SK-N-SH treated with all-trans-retinoic acid at 6 μM for 48 hours (cell line): ENCODE measurements at regions not wholly inside any gene's neighbourhood (a gene's known extent, or its start where the extent isn't known, plus 50 kb on each side); places are given as distances from the start of the nearest gene placed in this dataset.

Source experiments
- ATAC-seq: fragments of 200-7000 bp; cut with Tn5 transposase; 3 replicates; pipeline ENCODE4 v1.9.1; 2020; ENCODE audit warnings: mild to moderate bottlenecking, moderate library complexity
- ARNTL ChIP-seq: fragments of 450-650 bp; formaldehyde crosslinking; IDR thresholded peaks from 2 replicates; pipeline ENCODE4 v1.5.0; 2020; ENCODE audit warnings: low read depth, mild to moderate bottlenecking, moderate library complexity, borderline replicate concordance
- BACH2 ChIP-seq: fragments of 250-450 bp; sonication (Bioruptor Pico); IDR thresholded peaks from 2 replicates; pipeline ENCODE4 v1.9.0; 2021; ENCODE audit warnings: mild to moderate bottlenecking, borderline replicate concordance
- CSDC2 ChIP-seq: fragments of 250-450 bp; sonication (Bioruptor Pico); IDR thresholded peaks from 2 replicates; pipeline ENCODE4 v1.5.0; 2020; ENCODE audit warnings: mild to moderate bottlenecking, moderate library complexity
- ESRRG ChIP-seq: fragments of 250-450 bp; sonication (Bioruptor Pico); IDR thresholded peaks from 2 replicates; pipeline ENCODE4 v1.6.1; 2021; ENCODE audit warnings: mild to moderate bottlenecking
- GLIS3 ChIP-seq: fragments of 250-450 bp; sonication (Bioruptor Pico); IDR thresholded peaks from 2 replicates; pipeline ENCODE4 v1.5.0; 2020; ENCODE audit warnings: mild to moderate bottlenecking, moderate library complexity
- ISL1 ChIP-seq: fragments of 250-450 bp; sonication (Bioruptor Pico); IDR thresholded peaks from 2 replicates; pipeline ENCODE4 v2.1.2; 2022; ENCODE audit warnings: mild to moderate bottlenecking, moderate library complexity
- OSR1 ChIP-seq: fragments of 250-450 bp; sonication (Bioruptor Pico); IDR thresholded peaks from 2 replicates; pipeline ENCODE4 v1.8.0; 2022; ENCODE audit warnings: moderate library complexity, mild to moderate bottlenecking, inconsistent platforms
- PPARA ChIP-seq: fragments of 250-450 bp; sonication (Bioruptor Pico); IDR thresholded peaks from 2 replicates; pipeline ENCODE4 v1.5.0; 2020; ENCODE audit warnings: mild to moderate bottlenecking, borderline replicate concordance
- RARB ChIP-seq: fragments of 250-450 bp; sonication (Bioruptor Pico); IDR thresholded peaks from 2 replicates; pipeline ENCODE4 v1.8.0; 2021; ENCODE audit warnings: mild to moderate bottlenecking, moderate library complexity
- TOX ChIP-seq: fragments of 250-450 bp; sonication (Bioruptor Pico); IDR thresholded peaks from 2 replicates; pipeline ENCODE4 v1.8.0; 2021; ENCODE audit warnings: mild to moderate bottlenecking, moderate library complexity, borderline replicate concordance
- ZC3H10 ChIP-seq: fragments of 250-450 bp; sonication (Bioruptor Pico); IDR thresholded peaks from 2 replicates; pipeline ENCODE4 v1.5.1; 2021; ENCODE audit warnings: mild to moderate bottlenecking, moderate library complexity
- ZFP3 ChIP-seq: fragments of 250-450 bp; sonication (Bioruptor Pico); IDR thresholded peaks from 2 replicates; pipeline ENCODE4 v1.5.0; 2020; ENCODE audit warnings: mild to moderate bottlenecking, moderate library complexity
- ZFP30 ChIP-seq: fragments of 450-650 bp; formaldehyde crosslinking; IDR thresholded peaks from 2 replicates; pipeline ENCODE4 v1.5.0; 2022; ENCODE audit warnings: mild to moderate bottlenecking, moderate library complexity
- ZNF70 ChIP-seq: fragments of 450-650 bp; formaldehyde crosslinking; IDR thresholded peaks from 2 replicates; pipeline ENCODE4 v1.5.0; 2020; ENCODE audit warnings: mild to moderate bottlenecking, moderate library complexity
- ZNF8 ChIP-seq: fragments of 450-650 bp; formaldehyde crosslinking; IDR thresholded peaks from 2 replicates; pipeline ENCODE4 v1.5.0; 2020; ENCODE audit warnings: mild to moderate bottlenecking, moderate library complexity
- TF ChIP-seq, protein P1 (sequence below): fragments of 250-450 bp; sonication (Bioruptor Pico); IDR thresholded peaks from 2 replicates; pipeline ENCODE4 v1.8.0; 2020; ENCODE audit warnings: mild to moderate bottlenecking, moderate library complexity, borderline replicate concordance
- TF ChIP-seq, protein P2 (sequence below): fragments of 250-450 bp; sonication (Bioruptor Pico); IDR thresholded peaks from 2 replicates; pipeline ENCODE4 v1.5.0; 2020; ENCODE audit warnings: mild to moderate bottlenecking, moderate library complexity
- TF ChIP-seq, protein P3 (sequence below): fragments of 250-450 bp; sonication (Bioruptor Pico); IDR thresholded peaks from 2 replicates; pipeline ENCODE4 v1.8.0; 2021; ENCODE audit warnings: low read depth, mild to moderate bottlenecking, moderate library complexity, borderline replicate concordance
- TF ChIP-seq, protein P4 (sequence below): fragments of 250-450 bp; sonication (Bioruptor Pico); IDR thresholded peaks from 2 replicates; pipeline ENCODE4 v1.5.1; 2020; ENCODE audit warnings: low read depth, mild to moderate bottlenecking, moderate library complexity
- TF ChIP-seq, protein P5 (sequence below): fragments of 250-450 bp; sonication (Bioruptor Pico); IDR thresholded peaks from 2 replicates; pipeline ENCODE4 v1.5.1; 2021; ENCODE audit warnings: mild to moderate bottlenecking, moderate library complexity

DNA sequence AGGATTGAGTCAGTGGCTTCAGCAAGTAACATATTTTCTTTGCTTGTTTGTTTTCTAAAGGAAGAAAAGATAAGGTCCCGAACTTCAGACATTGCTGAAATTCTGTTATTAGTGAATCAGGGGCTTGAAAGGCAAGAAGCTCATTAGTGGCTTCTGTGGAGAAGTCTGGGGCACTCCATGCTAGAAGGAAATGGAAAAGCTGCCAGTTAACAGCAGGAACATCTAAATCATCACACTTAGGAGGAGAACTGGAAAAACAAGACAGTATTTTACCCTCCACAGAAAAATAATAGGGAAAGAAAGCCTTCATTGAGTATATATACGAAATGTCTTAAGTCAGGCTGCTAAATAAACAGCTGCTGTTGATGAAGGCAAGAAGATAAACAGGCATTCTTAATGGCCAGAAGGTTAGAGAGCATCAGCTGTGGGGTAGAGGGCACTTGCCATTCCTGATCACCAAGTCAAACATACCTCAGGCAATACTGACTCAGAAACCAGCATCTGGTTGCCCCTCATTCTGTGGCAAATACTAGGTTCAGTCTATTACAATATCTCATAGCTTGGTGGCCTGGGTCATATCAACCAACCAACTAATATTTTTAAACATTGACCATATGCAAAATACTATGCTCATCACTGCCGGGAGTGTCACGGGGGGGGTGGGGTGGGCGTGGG lies 143.2 kb upstream of the TENT5A start:
- ATAC-seq: no peak

DNA sequence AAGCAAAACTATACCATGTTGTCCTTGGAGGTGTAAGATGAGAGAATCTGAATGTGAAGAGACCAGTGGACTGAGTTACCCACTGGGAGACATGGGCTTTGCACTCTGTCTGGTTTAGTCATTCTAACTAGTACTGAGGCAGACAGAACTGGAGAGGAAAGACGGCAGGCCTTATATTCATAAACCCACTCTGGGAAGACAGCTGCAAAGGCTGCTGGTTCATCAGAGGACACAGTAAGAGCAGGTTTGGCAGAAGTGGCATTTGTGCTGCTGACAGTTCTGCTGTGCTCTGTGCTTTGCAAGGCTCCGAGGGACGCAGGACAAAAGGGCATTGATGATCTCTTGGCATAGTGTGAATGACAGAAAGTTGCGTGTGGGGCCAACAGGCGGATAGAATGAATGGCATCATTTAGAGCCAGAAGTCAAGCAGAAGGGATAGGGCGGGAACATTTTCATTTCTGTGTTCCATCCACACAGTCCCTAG lies 142.3 kb upstream of the TENT5A start:
- ATAC-seq: no peak
- TF ChIP-seq ZFP30 (CRISPR knock-in tag) (no peak), ZNF8 (CRISPR knock-in tag) (no peak), OSR1 (no peak), CSDC2 (CRISPR knock-in tag) (no peak), PPARA (CRISPR knock-in tag) (no peak), ISL1 (CRISPR knock-in tag) (no peak), TOX (CRISPR knock-in tag) (no peak), ZNF70 (no peak), GLIS3 (CRISPR knock-in tag) (no peak), BACH2 (no peak), ZFP3 (CRISPR knock-in tag) (no peak), RARB (CRISPR knock-in tag) (no peak), ZC3H10 (CRISPR knock-in tag) (no peak), ESRRG (CRISPR knock-in tag) (no peak)
- TF ChIP-seq, protein P1, sequence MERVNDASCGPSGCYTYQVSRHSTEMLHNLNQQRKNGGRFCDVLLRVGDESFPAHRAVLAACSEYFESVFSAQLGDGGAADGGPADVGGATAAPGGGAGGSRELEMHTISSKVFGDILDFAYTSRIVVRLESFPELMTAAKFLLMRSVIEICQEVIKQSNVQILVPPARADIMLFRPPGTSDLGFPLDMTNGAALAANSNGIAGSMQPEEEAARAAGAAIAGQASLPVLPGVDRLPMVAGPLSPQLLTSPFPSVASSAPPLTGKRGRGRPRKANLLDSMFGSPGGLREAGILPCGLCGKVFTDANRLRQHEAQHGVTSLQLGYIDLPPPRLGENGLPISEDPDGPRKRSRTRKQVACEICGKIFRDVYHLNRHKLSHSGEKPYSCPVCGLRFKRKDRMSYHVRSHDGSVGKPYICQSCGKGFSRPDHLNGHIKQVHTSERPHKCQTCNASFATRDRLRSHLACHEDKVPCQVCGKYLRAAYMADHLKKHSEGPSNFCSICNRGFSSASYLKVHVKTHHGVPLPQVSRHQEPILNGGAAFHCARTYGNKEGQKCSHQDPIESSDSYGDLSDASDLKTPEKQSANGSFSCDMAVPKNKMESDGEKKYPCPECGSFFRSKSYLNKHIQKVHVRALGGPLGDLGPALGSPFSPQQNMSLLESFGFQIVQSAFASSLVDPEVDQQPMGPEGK (CRISPR knock-in tag): no peak
- TF ChIP-seq, protein P2, sequence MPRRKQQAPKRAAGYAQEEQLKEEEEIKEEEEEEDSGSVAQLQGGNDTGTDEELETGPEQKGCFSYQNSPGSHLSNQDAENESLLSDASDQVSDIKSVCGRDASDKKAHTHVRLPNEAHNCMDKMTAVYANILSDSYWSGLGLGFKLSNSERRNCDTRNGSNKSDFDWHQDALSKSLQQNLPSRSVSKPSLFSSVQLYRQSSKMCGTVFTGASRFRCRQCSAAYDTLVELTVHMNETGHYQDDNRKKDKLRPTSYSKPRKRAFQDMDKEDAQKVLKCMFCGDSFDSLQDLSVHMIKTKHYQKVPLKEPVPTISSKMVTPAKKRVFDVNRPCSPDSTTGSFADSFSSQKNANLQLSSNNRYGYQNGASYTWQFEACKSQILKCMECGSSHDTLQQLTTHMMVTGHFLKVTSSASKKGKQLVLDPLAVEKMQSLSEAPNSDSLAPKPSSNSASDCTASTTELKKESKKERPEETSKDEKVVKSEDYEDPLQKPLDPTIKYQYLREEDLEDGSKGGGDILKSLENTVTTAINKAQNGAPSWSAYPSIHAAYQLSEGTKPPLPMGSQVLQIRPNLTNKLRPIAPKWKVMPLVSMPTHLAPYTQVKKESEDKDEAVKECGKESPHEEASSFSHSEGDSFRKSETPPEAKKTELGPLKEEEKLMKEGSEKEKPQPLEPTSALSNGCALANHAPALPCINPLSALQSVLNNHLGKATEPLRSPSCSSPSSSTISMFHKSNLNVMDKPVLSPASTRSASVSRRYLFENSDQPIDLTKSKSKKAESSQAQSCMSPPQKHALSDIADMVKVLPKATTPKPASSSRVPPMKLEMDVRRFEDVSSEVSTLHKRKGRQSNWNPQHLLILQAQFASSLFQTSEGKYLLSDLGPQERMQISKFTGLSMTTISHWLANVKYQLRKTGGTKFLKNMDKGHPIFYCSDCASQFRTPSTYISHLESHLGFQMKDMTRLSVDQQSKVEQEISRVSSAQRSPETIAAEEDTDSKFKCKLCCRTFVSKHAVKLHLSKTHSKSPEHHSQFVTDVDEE (CRISPR knock-in tag): no peak
- TF ChIP-seq, protein P3, sequence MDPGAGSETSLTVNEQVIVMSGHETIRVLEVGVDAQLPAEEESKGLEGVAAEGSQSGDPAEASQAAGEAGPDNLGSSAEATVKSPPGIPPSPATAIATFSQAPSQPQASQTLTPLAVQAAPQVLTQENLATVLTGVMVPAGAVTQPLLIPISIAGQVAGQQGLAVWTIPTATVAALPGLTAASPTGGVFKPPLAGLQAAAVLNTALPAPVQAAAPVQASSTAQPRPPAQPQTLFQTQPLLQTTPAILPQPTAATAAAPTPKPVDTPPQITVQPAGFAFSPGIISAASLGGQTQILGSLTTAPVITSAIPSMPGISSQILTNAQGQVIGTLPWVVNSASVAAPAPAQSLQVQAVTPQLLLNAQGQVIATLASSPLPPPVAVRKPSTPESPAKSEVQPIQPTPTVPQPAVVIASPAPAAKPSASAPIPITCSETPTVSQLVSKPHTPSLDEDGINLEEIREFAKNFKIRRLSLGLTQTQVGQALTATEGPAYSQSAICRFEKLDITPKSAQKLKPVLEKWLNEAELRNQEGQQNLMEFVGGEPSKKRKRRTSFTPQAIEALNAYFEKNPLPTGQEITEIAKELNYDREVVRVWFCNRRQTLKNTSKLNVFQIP (CRISPR knock-in tag): no peak
- TF ChIP-seq, protein P4, sequence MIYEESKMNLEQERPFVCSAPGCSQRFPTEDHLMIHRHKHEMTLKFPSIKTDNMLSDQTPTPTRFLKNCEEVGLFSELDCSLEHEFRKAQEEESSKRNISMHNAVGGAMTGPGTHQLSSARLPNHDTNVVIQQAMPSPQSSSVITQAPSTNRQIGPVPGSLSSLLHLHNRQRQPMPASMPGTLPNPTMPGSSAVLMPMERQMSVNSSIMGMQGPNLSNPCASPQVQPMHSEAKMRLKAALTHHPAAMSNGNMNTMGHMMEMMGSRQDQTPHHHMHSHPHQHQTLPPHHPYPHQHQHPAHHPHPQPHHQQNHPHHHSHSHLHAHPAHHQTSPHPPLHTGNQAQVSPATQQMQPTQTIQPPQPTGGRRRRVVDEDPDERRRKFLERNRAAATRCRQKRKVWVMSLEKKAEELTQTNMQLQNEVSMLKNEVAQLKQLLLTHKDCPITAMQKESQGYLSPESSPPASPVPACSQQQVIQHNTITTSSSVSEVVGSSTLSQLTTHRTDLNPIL: no peak
- TF ChIP-seq, all 23 proteins: peak for 0

More for the DNA sequence above, 143.2 kb upstream of the TENT5A start:
- no peak for TF ChIP-seq ESRRG (CRISPR knock-in tag)

DNA sequence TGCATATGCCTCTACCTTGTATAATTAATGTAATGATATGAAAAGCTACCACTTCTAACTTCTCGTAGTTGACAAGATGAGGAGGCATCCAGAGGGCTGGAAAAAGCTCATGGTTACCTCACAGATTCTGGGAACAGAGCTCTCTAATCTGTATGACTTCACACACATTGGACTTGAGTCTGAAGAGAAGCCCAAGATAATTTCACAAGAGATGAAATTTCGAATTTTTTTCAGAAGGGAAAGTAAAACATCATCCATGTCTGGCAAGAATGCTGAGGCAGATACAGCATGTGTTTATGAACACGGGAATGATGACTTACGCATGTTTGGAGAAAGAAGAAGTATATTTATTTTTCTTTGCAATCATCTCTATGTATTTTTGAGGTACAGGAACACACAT lies 141.8 kb upstream of the TENT5A start:
- ATAC-seq: no peak
- TF ChIP-seq, protein P4: no peak

DNA sequence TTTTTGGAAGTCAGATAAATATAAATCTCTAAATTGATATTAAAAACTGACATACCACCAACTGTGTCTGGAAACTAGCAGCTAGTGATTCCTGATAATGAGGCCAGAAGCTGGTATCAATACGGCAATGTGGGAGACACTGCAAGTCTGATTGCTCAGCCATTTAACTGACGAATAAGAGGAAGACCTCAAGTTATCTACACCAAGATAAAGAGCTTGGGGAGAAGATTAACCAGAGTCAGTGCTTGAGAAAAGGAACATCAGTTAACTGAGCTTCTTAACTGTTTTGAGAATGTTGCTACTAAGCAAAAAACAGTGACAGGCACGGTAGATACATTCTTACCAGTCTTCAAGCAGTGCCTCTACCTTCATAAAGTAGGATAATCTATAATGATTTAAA lies 140.4 kb upstream of the TENT5A start:
- no peak for ATAC-seq
- TF ChIP-seq ARNTL: no peak
- no peak for TF ChIP-seq ZFP3 (CRISPR knock-in tag)
- TF ChIP-seq ZFP30 (CRISPR knock-in tag): no peak
- TF ChIP-seq ZC3H10 (CRISPR knock-in tag): no peak
- TF ChIP-seq, protein P2 (CRISPR knock-in tag): no peak
- TF ChIP-seq, protein P1 (CRISPR knock-in tag): no peak
- TF ChIP-seq TOX (CRISPR knock-in tag): no peak
- TF ChIP-seq, protein P5, sequence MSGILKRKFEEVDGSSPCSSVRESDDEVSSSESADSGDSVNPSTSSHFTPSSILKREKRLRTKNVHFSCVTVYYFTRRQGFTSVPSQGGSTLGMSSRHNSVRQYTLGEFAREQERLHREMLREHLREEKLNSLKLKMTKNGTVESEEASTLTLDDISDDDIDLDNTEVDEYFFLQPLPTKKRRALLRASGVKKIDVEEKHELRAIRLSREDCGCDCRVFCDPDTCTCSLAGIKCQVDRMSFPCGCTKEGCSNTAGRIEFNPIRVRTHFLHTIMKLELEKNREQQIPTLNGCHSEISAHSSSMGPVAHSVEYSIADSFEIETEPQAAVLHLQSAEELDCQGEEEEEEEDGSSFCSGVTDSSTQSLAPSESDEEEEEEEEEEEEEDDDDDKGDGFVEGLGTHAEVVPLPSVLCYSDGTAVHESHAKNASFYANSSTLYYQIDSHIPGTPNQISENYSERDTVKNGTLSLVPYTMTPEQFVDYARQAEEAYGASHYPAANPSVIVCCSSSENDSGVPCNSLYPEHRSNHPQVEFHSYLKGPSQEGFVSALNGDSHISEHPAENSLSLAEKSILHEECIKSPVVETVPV (CRISPR knock-in tag): no peak
